GM21786 (cell line): ENCODE measurements at regions not wholly inside any gene's neighbourhood (a gene's known extent, or its start where the extent isn't known, plus 50 kb on each side); places are given as distances from the start of the nearest gene placed in this dataset.
"Not testable (repeated sequence)": the region's sequence is repeated elsewhere in the genome, so short reads cannot be mapped to it uniquely, and the experiment has no call there.

Source experiments
- ATAC-seq: cut with Tn5 transposase; IDR thresholded peaks from one replicate; pipeline ENCODE4 v1.9.1; 2021; ENCODE audit not compliant: unreplicated experiment

- ATAC-seq = not testable (repeated sequence)
Observed at GRCh38 chr1:90219166-90219871, 224.4 kb downstream of the ZNF326 start.

- no peak for ATAC-seq
Observed at GRCh38 chr1:90210633-90211491, 216.0 kb downstream of the ZNF326 start.

DNA sequence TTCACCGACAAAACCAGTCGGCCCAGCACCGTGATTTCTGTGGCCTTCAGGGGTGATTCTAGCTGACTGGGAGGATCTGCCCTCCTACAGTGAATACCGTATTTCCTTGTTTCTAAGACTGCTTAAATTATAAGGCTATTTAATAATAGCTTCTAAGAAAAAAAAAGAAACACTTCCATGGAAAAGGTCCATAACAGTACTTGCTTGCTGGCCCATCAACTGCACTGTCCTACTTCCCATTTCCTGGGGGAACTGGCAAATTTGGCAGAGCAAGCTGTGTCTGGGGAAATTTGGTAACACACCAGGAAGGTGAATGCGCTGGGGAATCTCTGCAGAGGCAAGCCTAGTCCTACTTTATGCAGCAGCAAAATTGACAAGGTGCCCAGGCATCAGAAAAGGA is 214.0 kb downstream of the ZNF326 start:
- no peak for ATAC-seq

DNA sequence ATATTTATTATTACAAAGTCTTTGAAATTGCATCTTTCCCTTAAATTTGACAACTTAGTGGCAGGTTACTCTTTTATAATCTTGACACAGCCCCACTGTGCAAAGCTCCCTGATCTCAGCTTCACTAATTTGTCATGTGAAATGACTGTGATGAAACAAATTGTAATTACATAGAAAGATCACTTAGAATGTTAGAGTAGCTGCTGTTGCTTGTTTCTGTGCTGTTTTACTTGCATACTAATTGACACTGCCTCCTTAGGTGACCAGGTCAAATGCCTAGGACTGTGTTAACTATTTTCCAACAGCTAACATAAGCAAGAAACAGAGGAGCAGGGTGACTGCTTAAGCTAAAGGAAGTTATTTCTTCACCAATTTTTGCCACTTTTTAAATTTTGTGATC is 211.3 kb downstream of the ZNF326 start:
- ATAC-seq = no peak

GRCh38 chr1:90204780-90205179 is 209.9 kb downstream of the ZNF326 start:
- ATAC-seq = no peak

- ATAC-seq = no peak
Observed at GRCh38 chr1:90204023-90204590, 209.2 kb downstream of the ZNF326 start.

DNA sequence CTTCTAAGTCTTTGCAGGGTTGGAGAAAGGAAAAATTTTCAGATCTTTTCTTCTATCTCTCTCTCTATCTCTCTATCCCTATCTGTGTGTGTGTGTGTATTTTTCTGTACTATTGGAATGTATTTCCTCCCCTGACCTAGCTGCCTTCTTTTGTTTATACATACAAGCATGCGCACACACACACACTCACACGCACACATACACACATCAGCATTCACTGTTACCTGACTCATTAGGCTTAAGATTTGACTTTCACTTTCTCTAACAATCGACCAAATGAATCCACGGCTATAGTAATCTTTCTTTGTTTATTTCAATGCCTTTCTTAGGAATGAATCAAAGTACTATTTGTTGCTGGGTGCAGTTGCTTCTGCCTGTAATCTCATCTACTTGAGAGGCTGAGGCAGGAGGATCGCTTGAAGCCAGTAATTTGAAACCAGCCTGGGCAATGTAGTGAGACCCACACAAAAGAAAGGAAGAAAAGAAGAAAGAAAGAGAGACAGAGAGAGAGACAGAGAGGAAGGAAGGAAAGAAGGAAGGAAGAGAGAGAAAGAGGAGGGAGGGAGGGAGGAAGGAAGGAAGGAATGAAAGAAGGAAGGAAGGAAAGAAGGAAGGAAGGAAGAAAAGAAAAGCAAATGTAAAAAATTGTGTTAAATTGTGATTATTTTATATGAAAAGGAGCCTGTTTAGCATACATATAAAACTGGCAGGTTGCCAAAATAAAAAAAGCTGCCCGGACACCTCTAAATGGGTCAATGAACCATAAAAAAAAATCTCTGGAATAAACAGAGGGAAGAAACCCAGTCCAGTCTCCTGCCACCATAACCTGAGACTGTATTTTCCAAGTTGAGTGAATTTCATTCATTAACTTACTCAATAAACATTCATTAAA is 206.8 kb downstream of the ZNF326 start:
- ATAC-seq = no peak

DNA sequence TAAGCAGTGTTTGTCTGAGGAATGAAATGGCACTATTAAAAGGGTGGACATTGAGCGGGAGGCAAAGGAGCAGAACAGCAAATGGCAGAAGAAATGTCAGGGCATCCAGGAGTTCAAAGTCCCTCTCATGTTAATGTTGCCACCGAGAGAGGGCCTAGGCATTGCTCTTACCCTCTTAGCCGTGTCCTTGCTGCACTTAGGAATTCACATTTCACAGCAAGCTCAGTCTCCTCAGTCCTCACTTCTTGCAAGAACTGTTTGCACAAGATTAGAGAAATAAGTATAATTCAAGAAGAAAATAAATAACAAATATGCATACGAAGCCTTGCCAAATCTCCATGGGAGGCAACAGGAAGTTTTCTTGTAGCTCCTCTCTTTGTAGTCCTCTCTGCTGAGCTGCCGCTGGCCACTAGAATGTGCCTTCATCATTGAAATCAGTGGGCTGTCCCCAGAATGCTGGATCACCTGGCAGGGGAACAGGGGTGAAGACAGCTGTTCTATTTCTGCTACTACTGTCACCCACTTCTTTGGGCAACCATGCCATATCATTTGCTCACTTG is 205.8 kb downstream of the ZNF326 start:
- ATAC-seq = no peak

DNA sequence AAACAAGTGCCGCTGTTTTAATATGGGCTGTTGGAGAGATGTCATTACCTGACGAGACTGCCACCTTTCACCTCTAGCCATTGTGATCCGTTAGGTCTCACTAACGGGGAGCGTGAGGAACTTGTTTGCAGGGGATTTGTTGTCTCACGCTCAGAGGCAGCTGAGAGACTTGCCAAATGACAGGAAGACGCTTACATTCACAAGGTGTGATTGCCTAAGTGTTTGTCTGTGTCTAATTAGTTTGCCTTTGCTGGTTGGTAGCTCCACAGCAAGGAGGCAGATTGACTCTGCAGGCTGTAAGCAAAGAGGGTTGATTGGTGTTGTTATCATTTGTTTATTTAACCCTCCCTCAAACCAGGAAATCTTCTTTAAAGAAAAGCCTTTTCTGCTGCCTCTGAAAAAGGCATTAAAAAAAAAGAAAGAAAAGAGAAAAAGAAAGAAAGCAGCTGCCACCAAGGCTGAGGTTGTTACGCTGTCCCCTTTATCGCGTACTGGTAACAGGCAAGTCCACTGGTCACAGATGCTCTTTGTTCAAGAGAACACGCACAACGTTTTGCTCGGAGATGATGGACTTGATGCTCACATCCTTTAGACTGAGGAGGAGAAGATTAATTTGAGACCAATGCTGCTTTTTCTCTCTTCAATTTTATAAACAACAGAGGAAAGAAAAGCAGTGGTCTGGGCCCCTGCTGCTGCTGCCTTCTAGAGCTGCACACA is 203.9 kb downstream of the ZNF326 start:
- ATAC-seq = no peak

DNA sequence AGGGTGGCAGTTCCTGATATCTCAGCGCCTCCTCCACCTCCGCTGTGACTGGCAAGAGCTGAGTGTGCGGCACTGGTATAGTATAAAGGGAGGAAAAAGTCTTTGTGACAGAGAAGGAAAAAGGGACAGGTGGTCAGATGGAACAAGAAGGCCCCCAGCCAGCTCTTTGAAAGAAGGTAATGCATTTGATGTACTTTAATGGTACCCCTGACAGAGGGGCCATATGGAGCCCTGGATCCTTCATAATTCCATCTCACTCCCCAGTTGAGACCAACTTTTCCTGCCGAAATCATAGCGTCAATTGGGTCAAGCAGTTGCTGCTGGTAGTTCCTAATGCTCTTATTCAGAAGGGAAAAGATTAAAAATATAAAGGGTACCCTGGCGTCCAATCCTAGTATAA is 198.2 kb downstream of the ZNF326 start:
- no peak for ATAC-seq

DNA sequence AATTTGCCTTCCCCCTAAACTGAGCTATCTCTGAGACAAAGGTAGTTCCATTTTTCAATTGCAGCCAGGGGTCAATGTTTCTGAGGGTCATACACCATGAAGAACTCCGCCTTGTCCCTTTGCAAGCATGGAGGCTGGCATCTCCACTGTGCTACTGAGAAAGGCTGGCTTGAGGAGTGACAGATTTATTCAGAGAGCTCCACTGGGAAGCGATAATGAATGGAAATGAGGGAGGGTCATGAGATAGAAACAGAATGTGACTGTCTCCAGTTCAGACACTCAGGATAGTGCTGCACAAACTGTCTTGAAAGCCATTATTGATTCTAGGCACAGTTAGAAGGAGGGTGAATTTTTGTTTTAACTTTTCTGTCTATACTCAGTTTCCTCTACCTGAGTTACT is 197.5 kb downstream of the ZNF326 start:
- no peak for ATAC-seq

GRCh38 chr1:90190523-90190922 is 195.6 kb downstream of the ZNF326 start:
- ATAC-seq = no peak

- no peak for ATAC-seq
Observed at GRCh38 chr1:90189889-90190288, 195.0 kb downstream of the ZNF326 start.

GRCh38 chr1:90187323-90187585 is 192.3 kb downstream of the ZNF326 start:
- no peak for ATAC-seq

GRCh38 chr1:90186506-90187322 is 191.8 kb downstream of the ZNF326 start:
- no peak for ATAC-seq

DNA sequence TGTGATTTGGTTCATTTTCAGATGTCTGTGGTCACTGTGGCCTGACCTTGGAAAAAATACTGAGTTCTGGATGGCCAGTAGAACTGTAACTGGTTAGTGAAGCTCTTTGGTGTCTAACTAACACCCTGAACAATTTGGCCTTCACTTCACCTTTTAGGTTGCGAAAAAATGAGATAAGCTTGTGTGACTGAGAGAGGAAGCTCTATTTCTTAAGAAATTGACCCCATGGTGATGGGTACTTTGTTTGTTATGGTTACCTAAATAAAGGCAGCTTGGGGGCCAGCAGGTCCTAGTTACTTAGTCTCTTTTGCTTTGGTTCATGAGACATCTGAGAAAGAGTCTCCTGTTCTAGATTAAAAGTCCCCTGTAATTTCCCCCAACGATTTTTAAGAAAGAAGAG is 181.6 kb downstream of the ZNF326 start:
- ATAC-seq = no peak

DNA sequence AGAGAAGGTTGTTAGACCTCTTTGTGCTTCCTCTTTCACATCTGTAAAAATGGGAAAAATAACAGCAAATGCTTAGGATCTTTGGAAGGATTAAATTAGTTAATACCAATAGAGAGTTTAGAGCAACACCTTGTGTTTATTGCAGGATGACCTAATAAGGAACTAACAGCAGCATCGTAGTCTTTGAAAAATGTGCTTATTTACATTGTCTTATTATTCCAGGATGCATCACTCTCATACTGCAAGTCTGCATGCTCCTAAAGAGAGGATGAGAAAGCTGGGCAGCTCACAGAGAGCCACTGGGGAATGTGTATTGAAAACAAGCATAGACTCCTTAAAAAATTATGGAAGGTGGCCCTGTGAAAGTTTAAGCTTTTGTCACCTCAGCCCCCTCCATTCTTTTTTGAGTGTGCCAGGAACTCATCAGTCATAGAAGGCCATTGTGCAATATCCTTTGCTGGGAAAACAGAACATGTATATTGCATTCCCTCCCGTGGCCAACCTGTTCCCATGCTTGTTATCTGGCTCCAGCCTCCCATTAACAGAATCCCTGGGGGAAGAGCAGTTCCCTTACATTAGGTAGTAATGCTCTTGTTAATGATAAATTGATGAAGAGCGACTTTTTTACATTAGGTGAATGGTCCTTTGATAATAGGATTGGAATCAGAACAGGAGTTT is 180.7 kb downstream of the ZNF326 start:
- no peak for ATAC-seq

GRCh38 chr1:90174246-90174645 is 179.3 kb downstream of the ZNF326 start:
- ATAC-seq = no peak

DNA sequence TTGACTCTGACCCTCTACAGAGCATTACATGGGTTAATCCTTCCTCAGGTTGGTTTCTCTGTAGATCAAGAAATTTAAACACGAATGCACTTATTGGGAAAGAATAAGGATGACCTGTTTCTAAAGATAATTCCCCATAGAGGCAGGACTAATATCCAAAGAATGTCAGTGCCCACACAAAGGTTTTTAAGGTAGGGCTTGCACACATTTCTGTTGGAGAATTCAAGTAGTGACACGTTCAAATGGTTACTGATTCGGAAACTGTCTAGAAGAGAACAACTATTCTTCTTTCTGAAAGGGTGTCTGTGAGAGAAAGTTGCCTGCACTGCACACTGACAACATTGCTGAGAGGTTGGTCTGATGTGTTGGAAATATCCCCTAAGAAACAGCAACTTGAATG is 167.3 kb downstream of the ZNF326 start:
- ATAC-seq = no peak
